Heart left ventricle (tissue), 13 donors: ENCODE measurements at regions not wholly inside any gene's neighbourhood (a gene's known extent, or its start where the extent isn't known, plus 50 kb on each side); places are given as distances from the start of the nearest gene placed in this dataset.

ENCODE experiments used
- POLR2A ChIP-seq, 2 donors: fragments of 450-650 bp; IDR thresholded peaks; one replicate each; pipeline ENCODE4 v1.6.1; 2017; ENCODE audit warnings: antibody characterized with exemption in 2 of 2, mild to moderate bottlenecking in 2 of 2, moderate library complexity in 2 of 2
- TF ChIP-seq, protein P1 (sequence below), 12 donors: fragments of 200-600 bp; sonication (generic) in 4 of 12; IDR thresholded peaks; one replicate each; pipeline versions ENCODE4 v1.5.0 to v1.8.0; 2018 to 2022; ENCODE audit warnings: antibody characterized with exemption in 12 of 12, mild to moderate bottlenecking in 5 of 12
- donor health status: ischemic (EF 13 %, LVEDD 7.1; RV severe dilation, severe dysfunction).
- donor health status: DM: no; HTN: yes; CAD: no.
- donor health status: DM: no; HTN: no; CAD: no.
- donor health status: ischemic (EF 25% LVEDD 6.9; RV normal size, moderate dysfunction).
- donor health status: ischemic (EF 25% LVEDD 5.7; RV mildly dilated, moderate dysfunction).
- donor health status: ischemic (EF 35%, LVEDD 5.7; RV mildly dilated, moderate dysfunction).
- donor health status: nonischemic (EF 11% LVEDD 7.7; RV severe dilation, severe dysfunction).
- donor health status: DM: yes; HTN: yes; CAD: no.
- donor health status: PGD.
- donor health status: ischemic (EF 29% LVEDD 5.4; RV normal size, mild dysfunction).
- donor health status: nonischemic (EF 23%, LVEDD 6.1; RV moderate dilation, normal function).

DNA sequence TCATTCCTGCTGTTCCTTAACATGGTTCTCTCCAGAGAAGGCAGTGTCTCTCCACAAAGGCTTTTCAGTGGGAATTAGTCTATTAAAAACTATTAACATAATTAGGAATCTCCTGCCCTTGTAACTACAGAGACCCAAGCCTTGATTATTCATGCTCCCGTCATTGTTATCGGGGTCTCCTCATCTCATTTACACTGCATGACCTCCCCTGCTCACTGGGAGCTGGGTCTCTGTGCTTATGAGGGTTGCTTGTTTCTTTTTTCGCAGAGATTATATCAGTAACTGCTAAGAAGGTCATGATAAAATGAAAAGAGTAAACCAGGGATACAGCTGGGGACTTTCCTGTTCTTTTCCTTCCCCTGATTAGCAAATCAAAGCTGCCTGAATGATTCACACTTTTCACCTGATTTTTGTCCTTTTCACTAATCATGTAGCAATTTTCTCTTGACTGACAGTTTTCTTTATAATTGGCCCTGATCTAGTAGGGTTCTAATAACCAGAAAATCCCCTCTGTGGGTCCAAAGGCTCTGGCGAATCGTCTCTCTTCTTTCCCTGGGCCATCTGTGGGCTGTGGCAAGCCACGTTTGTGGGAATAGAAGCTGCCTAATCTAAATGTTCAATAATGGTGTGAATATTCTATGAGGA is 116.5 kb upstream of the BARHL2 start:
- TF ChIP-seq, protein P1, sequence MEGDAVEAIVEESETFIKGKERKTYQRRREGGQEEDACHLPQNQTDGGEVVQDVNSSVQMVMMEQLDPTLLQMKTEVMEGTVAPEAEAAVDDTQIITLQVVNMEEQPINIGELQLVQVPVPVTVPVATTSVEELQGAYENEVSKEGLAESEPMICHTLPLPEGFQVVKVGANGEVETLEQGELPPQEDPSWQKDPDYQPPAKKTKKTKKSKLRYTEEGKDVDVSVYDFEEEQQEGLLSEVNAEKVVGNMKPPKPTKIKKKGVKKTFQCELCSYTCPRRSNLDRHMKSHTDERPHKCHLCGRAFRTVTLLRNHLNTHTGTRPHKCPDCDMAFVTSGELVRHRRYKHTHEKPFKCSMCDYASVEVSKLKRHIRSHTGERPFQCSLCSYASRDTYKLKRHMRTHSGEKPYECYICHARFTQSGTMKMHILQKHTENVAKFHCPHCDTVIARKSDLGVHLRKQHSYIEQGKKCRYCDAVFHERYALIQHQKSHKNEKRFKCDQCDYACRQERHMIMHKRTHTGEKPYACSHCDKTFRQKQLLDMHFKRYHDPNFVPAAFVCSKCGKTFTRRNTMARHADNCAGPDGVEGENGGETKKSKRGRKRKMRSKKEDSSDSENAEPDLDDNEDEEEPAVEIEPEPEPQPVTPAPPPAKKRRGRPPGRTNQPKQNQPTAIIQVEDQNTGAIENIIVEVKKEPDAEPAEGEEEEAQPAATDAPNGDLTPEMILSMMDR (IDR thresholded peaks at IDR 0.05), result no peak
- no peak for TF ChIP-seq POLR2A (IDR thresholded peaks at IDR 0.05)
